ENCODE measurements at regions not wholly inside any gene's neighbourhood (a gene's known extent, or its start where the extent isn't known, plus 50 kb on each side); places are given as distances from the start of the nearest gene placed in this dataset.

- TF ChIP-seq, protein P1, sequence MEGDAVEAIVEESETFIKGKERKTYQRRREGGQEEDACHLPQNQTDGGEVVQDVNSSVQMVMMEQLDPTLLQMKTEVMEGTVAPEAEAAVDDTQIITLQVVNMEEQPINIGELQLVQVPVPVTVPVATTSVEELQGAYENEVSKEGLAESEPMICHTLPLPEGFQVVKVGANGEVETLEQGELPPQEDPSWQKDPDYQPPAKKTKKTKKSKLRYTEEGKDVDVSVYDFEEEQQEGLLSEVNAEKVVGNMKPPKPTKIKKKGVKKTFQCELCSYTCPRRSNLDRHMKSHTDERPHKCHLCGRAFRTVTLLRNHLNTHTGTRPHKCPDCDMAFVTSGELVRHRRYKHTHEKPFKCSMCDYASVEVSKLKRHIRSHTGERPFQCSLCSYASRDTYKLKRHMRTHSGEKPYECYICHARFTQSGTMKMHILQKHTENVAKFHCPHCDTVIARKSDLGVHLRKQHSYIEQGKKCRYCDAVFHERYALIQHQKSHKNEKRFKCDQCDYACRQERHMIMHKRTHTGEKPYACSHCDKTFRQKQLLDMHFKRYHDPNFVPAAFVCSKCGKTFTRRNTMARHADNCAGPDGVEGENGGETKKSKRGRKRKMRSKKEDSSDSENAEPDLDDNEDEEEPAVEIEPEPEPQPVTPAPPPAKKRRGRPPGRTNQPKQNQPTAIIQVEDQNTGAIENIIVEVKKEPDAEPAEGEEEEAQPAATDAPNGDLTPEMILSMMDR (conservative IDR thresholded peaks at IDR 0.05): no peak
- TF ChIP-seq EZH2 (IDR thresholded peaks at IDR 0.05; ENCODE audit: low read depth): no peak
Measured at GRCh38 chr1:209080170-209080781, 503.2 kb upstream of the CAMK1G start.

All from PC-9 (cell line).